ENCODE measurements at regions not wholly inside any gene's neighbourhood (a gene's known extent, or its start where the extent isn't known, plus 50 kb on each side); places are given as distances from the start of the nearest gene placed in this dataset.

DNA sequence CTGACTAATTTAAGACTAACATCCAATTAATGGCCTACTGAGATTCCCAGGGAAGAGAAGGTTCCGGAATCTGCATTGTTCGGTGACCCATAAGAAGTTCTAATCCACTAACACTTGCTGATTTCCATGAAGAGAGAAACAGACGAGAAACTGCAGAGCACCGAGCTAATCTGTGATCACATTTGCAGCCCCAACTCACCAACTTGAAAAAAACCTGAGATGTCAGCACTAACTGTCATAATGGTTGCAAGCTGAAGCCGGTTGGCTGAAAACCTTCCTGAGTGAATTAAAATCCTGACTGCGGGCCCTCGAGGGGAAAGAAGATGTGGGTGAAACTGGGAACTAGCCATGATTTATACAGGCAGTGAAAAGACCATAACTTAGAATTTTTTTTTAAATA is 204.8 kb upstream of the IGF1R start:
- Histone ChIP-seq H2AFZ (ENCODE audit: low read depth, low read length) (no peak overlapping the region), H4K20me1 (ENCODE audit: insufficient read depth, low read length) (no peaks in the 10 kb centered on the region), H3K9ac (ENCODE audit: low read length) (no peak overlapping the region), H3K4me3 (ENCODE audit: low read length) (no peak overlapping the region), H3K36me3 (replicated peaks; ENCODE audit: low read depth, low read length) (no peaks in the 10 kb centered on the region), H3K79me2 (ENCODE audit: low read length) (no peaks in the 10 kb centered on the region), H3K27me3 (ENCODE audit: low read depth, low read length) (peaks cover 12% of the 10 kb centered on the region), H3K4me2 (ENCODE audit: low read length) (no peak overlapping the region), H3K4me1 (ENCODE audit: low read length) (peaks cover 23% of the 10 kb centered on the region), H3K9me3 (ENCODE audit: insufficient read depth, low read length) (no peaks in the 10 kb centered on the region), H3K27ac (ENCODE audit: low read length) (no peak overlapping the region)
- no peak for TF ChIP-seq EZH2phosphoT487 (IDR thresholded peaks at IDR 0.05; ENCODE audit: low read depth)
- TF ChIP-seq, protein P1, sequence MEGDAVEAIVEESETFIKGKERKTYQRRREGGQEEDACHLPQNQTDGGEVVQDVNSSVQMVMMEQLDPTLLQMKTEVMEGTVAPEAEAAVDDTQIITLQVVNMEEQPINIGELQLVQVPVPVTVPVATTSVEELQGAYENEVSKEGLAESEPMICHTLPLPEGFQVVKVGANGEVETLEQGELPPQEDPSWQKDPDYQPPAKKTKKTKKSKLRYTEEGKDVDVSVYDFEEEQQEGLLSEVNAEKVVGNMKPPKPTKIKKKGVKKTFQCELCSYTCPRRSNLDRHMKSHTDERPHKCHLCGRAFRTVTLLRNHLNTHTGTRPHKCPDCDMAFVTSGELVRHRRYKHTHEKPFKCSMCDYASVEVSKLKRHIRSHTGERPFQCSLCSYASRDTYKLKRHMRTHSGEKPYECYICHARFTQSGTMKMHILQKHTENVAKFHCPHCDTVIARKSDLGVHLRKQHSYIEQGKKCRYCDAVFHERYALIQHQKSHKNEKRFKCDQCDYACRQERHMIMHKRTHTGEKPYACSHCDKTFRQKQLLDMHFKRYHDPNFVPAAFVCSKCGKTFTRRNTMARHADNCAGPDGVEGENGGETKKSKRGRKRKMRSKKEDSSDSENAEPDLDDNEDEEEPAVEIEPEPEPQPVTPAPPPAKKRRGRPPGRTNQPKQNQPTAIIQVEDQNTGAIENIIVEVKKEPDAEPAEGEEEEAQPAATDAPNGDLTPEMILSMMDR (IDR thresholded peaks at IDR 0.05; ENCODE audit: low read depth, low read length), result no peak

DNA sequence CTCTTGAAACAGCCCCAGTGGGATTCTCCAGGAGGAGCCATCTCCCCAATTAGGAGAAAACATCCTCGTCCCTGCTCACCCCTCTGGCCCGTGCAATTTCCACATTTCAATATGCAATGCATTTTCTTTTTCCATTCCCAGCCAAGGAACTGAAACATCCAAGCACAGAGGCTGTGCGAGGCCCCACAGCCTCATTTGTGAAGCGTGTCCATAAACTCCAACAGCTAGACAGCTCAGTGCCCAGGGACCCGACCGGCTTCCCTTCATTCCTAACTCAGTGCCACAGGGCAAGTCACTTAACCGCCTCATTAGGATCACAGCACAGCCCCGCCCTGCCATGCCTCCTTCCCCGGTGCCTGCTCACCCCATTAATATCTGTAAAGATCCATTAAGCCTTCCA is 204.2 kb upstream of the IGF1R start:
- H3K4me1 ChIP-seq (ENCODE audit: low read length), result peaks cover 25% of the 10 kb centered on the region
- H3K4me2 ChIP-seq (ENCODE audit: low read length), result no peak overlapping the region
- H3K4me3 ChIP-seq (ENCODE audit: low read length), result no peak overlapping the region
- no peak overlapping the region for H2AFZ ChIP-seq (ENCODE audit: low read depth, low read length)
- no peaks in the 10 kb centered on the region for H4K20me1 ChIP-seq (ENCODE audit: insufficient read depth, low read length)
- TF ChIP-seq, protein P1 (IDR thresholded peaks at IDR 0.05; ENCODE audit: low read depth, low read length), result no peak
- no peak for TF ChIP-seq EZH2phosphoT487 (IDR thresholded peaks at IDR 0.05; ENCODE audit: low read depth)
- H3K9me3 ChIP-seq (ENCODE audit: insufficient read depth, low read length), result no peaks in the 10 kb centered on the region
- H3K9ac ChIP-seq (ENCODE audit: low read length), result no peak overlapping the region
- H3K36me3 ChIP-seq (replicated peaks; ENCODE audit: low read depth, low read length), result no peaks in the 10 kb centered on the region
- H3K79me2 ChIP-seq (ENCODE audit: low read length), result no peaks in the 10 kb centered on the region
- no peak overlapping the region for H3K27ac ChIP-seq (ENCODE audit: low read length)
- peaks cover 18% of the 10 kb centered on the region for H3K27me3 ChIP-seq (ENCODE audit: low read depth, low read length)

DNA sequence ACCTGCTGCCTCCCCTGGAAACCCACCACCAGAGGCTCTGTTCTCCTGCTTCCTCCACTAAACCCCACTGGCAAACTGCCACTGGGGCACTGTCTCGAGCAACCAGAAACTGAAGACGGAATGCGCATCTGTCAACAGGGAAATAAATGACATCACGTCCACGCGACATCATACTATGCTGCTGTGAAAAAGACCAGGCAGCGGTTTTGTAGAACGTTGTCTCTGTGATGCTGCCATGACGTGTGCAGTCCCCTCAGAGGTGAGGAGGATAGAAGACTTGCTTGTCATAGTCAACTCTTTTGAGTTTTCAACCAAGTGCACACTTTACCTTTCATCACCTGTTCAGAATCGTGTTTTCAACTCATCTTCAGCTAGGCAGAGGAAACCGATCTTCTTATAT is 203.0 kb upstream of the IGF1R start:
- no peak overlapping the region for H3K4me3 ChIP-seq (ENCODE audit: low read length)
- H4K20me1 ChIP-seq (ENCODE audit: insufficient read depth, low read length), result no peaks in the 10 kb centered on the region
- peaks cover 24% of the 10 kb centered on the region for H3K4me1 ChIP-seq (ENCODE audit: low read length)
- H3K4me2 ChIP-seq (ENCODE audit: low read length), result no peak overlapping the region
- peaks cover 18% of the 10 kb centered on the region for H3K27me3 ChIP-seq (ENCODE audit: low read depth, low read length)
- no peaks in the 10 kb centered on the region for H3K79me2 ChIP-seq (ENCODE audit: low read length)
- TF ChIP-seq, protein P1 (IDR thresholded peaks at IDR 0.05; ENCODE audit: low read depth, low read length), result no peak
- no peak for TF ChIP-seq EZH2phosphoT487 (IDR thresholded peaks at IDR 0.05; ENCODE audit: low read depth)
- no peak overlapping the region for H3K27ac ChIP-seq (ENCODE audit: low read length)
- H2AFZ ChIP-seq (ENCODE audit: low read depth, low read length), result no peak overlapping the region
- no peaks in the 10 kb centered on the region for H3K36me3 ChIP-seq (replicated peaks; ENCODE audit: low read depth, low read length)
- no peak overlapping the region for H3K9ac ChIP-seq (ENCODE audit: low read length)
- H3K9me3 ChIP-seq (ENCODE audit: insufficient read depth, low read length), result no peaks in the 10 kb centered on the region

DNA sequence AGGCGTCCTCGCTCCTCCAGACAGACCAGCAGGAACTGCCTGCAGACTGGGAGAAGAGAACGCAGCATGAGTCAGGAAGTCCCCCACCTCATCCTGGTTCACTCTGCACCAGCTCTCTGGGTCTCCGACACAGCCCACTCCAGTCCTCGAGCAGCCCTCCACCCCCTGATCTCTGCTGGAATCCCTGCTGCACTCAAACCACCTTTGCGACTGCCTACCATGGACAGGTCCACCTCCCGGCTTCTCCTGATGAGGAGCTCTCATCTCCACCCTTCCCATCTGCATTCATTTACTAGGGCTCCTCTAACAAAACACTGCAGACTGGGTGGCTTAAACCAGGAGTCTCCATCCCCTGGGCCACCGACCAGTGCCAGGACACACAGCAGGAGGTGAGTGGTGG is 202.3 kb upstream of the IGF1R start:
- TF ChIP-seq, protein P1 (IDR thresholded peaks at IDR 0.05; ENCODE audit: low read depth, low read length), result no peak
- TF ChIP-seq EZH2phosphoT487 (IDR thresholded peaks at IDR 0.05; ENCODE audit: low read depth), result no peak
- H3K36me3 ChIP-seq (replicated peaks; ENCODE audit: low read depth, low read length), result no peaks in the 10 kb centered on the region
- peaks cover 18% of the 10 kb centered on the region for H3K27me3 ChIP-seq (ENCODE audit: low read depth, low read length)
- H2AFZ ChIP-seq (ENCODE audit: low read depth, low read length), result no peak overlapping the region
- H3K4me1 ChIP-seq (ENCODE audit: low read length), result peaks cover 16% of the 10 kb centered on the region
- H3K4me2 ChIP-seq (ENCODE audit: low read length), result no peak overlapping the region
- H3K4me3 ChIP-seq (ENCODE audit: low read length), result no peak overlapping the region
- no peak overlapping the region for H3K27ac ChIP-seq (ENCODE audit: low read length)
- no peaks in the 10 kb centered on the region for H4K20me1 ChIP-seq (ENCODE audit: insufficient read depth, low read length)
- no peaks in the 10 kb centered on the region for H3K79me2 ChIP-seq (ENCODE audit: low read length)
- no peak overlapping the region for H3K9ac ChIP-seq (ENCODE audit: low read length)
- H3K9me3 ChIP-seq (ENCODE audit: insufficient read depth, low read length), result no peaks in the 10 kb centered on the region

Data from OCI-LY3 (cell line).